ENCODE measurements at regions not wholly inside any gene's neighbourhood (a gene's known extent, or its start where the extent isn't known, plus 50 kb on each side); places are given as distances from the start of the nearest gene placed in this dataset.

DNA sequence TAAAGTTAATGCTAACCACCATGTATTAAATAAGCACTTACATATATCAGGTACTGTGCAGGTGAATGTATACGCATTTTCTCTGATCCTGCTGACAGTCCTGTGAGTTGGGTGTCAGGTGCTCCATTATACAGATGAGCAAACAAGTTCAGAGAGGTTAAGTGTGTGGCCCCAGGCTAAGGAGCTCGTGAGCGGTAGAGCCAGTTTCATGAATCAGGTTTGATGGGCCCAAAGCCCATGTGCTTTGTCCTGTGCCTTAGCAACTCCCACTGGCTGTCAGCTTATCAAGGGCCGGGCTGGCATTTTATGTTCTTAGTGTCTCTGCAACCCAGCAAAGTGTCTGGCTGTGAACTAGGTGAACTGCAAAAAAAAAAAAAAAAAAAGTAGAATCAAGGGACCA, 701.2 kb upstream of the TBX3 start (continued):
- TF ChIP-seq, protein P1, sequence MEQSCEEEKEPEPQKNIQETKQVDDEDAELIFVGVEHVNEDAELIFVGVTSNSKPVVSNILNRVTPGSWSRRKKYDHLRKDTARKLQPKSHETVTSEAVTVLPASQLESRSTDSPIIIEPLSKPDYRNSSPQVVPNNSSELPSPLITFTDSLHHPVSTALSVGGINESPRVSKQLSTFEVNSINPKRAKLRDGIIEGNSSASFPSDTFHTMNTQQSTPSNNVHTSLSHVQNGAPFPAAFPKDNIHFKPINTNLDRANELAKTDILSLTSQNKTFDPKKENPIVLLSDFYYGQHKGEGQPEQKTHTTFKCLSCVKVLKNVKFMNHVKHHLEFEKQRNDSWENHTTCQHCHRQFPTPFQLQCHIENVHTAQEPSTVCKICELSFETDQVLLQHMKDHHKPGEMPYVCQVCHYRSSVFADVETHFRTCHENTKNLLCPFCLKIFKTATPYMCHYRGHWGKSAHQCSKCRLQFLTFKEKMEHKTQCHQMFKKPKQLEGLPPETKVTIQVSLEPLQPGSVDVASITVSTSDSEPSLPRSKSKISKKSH (CRISPR knock-in tag; IDR thresholded peaks at IDR 0.05) = no peak
- TF ChIP-seq, protein P2, sequence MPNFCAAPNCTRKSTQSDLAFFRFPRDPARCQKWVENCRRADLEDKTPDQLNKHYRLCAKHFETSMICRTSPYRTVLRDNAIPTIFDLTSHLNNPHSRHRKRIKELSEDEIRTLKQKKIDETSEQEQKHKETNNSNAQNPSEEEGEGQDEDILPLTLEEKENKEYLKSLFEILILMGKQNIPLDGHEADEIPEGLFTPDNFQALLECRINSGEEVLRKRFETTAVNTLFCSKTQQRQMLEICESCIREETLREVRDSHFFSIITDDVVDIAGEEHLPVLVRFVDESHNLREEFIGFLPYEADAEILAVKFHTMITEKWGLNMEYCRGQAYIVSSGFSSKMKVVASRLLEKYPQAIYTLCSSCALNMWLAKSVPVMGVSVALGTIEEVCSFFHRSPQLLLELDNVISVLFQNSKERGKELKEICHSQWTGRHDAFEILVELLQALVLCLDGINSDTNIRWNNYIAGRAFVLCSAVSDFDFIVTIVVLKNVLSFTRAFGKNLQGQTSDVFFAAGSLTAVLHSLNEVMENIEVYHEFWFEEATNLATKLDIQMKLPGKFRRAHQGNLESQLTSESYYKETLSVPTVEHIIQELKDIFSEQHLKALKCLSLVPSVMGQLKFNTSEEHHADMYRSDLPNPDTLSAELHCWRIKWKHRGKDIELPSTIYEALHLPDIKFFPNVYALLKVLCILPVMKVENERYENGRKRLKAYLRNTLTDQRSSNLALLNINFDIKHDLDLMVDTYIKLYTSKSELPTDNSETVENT (CRISPR knock-in tag; IDR thresholded peaks at IDR 0.05) = no peak
- TF ChIP-seq, protein P3, sequence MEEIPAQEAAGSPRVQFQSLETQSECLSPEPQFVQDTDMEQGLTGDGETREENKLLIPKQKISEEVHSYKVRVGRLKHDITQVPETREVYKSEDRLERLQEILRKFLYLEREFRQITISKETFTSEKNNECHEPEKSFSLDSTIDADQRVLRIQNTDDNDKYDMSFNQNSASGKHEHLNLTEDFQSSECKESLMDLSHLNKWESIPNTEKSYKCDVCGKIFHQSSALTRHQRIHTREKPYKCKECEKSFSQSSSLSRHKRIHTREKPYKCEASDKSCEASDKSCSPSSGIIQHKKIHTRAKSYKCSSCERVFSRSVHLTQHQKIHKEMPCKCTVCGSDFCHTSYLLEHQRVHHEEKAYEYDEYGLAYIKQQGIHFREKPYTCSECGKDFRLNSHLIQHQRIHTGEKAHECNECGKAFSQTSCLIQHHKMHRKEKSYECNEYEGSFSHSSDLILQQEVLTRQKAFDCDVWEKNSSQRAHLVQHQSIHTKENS (CRISPR knock-in tag; IDR thresholded peaks at IDR 0.05) = no peak
- TF ChIP-seq DACH1 (IDR thresholded peaks at IDR 0.05; ENCODE audit: partially characterized antibody) (no peak), ESRRB (CRISPR knock-in tag; IDR thresholded peaks at IDR 0.05; ENCODE audit: borderline replicate concordance) (no peak), MYBL2 (IDR thresholded peaks at IDR 0.05; ENCODE audit: low read depth) (no peak), MYBL2 (CRISPR knock-in tag; IDR thresholded peaks at IDR 0.05; ENCODE audit: borderline replicate concordance) (no peak), SMC3 (conservative IDR thresholded peaks at IDR 0.05; ENCODE audit: insufficient read depth, low read depth, low read length) (no peak), ZNF253 (CRISPR knock-in tag; conservative IDR thresholded peaks at IDR 0.05) (no peak)
- TF ChIP-seq, protein P4, sequence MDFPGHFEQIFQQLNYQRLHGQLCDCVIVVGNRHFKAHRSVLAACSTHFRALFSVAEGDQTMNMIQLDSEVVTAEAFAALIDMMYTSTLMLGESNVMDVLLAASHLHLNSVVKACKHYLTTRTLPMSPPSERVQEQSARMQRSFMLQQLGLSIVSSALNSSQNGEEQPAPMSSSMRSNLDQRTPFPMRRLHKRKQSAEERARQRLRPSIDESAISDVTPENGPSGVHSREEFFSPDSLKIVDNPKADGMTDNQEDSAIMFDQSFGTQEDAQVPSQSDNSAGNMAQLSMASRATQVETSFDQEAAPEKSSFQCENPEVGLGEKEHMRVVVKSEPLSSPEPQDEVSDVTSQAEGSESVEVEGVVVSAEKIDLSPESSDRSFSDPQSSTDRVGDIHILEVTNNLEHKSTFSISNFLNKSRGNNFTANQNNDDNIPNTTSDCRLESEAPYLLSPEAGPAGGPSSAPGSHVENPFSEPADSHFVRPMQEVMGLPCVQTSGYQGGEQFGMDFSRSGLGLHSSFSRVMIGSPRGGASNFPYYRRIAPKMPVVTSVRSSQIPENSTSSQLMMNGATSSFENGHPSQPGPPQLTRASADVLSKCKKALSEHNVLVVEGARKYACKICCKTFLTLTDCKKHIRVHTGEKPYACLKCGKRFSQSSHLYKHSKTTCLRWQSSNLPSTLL (IDR thresholded peaks at IDR 0.05) = no peak
- TF ChIP-seq, protein P5, sequence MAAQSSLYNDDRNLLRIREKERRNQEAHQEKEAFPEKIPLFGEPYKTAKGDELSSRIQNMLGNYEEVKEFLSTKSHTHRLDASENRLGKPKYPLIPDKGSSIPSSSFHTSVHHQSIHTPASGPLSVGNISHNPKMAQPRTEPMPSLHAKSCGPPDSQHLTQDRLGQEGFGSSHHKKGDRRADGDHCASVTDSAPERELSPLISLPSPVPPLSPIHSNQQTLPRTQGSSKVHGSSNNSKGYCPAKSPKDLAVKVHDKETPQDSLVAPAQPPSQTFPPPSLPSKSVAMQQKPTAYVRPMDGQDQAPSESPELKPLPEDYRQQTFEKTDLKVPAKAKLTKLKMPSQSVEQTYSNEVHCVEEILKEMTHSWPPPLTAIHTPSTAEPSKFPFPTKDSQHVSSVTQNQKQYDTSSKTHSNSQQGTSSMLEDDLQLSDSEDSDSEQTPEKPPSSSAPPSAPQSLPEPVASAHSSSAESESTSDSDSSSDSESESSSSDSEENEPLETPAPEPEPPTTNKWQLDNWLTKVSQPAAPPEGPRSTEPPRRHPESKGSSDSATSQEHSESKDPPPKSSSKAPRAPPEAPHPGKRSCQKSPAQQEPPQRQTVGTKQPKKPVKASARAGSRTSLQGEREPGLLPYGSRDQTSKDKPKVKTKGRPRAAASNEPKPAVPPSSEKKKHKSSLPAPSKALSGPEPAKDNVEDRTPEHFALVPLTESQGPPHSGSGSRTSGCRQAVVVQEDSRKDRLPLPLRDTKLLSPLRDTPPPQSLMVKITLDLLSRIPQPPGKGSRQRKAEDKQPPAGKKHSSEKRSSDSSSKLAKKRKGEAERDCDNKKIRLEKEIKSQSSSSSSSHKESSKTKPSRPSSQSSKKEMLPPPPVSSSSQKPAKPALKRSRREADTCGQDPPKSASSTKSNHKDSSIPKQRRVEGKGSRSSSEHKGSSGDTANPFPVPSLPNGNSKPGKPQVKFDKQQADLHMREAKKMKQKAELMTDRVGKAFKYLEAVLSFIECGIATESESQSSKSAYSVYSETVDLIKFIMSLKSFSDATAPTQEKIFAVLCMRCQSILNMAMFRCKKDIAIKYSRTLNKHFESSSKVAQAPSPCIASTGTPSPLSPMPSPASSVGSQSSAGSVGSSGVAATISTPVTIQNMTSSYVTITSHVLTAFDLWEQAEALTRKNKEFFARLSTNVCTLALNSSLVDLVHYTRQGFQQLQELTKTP (IDR thresholded peaks at IDR 0.05; ENCODE audit: low read depth in 1 of 2, partially characterized antibody in 2 of 2) = no peak

Measured in K562 (cell line).